GM19372 (cell line): ENCODE measurements at regions not wholly inside any gene's neighbourhood (a gene's known extent, or its start where the extent isn't known, plus 50 kb on each side); places are given as distances from the start of the nearest gene placed in this dataset.

Source experiments
- ATAC-seq: cut with Tn5 transposase; IDR thresholded peaks from one replicate; pipeline ENCODE4 v1.9.1; 2021; ENCODE audit warnings: mild to moderate bottlenecking, low read depth, moderate library complexity; ENCODE audit not compliant: unreplicated experiment

DNA sequence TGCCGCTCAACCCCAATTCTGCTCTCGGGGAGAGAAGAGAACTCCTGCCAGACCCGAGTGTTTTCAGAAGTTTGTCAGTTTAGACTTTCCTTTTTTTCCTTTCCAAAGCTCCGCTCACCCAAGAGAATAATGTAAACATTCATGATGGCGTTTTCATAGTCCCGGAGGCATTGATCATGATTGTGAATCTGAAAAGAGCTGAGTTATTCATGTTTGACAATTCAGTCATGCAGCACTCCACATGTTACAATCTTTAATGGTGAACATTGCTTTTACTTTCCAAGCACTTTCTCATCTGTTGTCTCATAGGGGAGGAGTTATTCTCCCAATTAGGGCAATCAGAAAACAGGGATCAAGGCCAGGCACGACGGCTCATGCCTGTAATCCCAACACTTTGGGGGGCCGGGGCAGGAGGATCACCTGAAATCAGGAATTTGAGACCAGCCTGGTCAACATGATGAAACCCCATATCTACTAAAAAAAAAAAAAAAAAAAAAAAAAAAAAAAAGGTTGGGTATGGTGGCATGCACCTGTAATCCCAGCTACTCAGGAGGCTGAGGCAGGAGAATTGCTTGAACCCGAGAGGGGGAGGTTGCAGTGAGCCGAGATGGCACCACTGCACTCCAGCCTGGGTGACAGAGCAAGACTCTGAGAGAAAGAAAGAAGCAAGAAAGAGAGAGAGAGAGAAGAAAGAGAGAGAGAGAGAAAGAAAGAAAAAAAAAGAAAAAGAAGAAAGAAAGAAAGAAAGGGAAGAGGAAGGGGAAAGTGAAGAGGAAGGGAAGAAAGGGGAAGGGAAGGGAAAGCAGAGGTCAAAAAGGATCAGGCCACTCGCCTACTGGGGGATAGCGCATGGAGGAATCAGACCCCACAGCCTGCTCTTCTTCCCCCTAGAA lies 70.0 kb upstream of the TNRC6C start:
- ATAC-seq: no peak

DNA sequence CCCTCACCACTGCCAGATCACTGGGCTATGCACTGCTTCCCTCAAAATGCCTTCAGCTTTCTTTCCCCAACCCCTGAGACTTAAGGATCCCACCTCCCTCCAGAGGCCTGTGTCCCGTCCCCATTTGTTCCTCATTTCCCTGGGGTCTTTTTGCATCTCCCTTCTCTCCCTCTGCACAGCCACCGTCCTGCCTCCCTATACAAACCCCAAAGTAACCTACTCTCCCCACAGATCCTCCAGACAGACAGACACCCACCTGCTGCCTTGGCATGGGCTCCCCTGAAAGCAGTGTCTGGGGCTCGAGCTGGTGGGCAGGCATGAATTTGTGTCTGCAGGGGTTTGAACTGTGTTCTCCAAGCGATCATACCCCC lies 69.4 kb upstream of the TNRC6C start:
- no peak for ATAC-seq

DNA sequence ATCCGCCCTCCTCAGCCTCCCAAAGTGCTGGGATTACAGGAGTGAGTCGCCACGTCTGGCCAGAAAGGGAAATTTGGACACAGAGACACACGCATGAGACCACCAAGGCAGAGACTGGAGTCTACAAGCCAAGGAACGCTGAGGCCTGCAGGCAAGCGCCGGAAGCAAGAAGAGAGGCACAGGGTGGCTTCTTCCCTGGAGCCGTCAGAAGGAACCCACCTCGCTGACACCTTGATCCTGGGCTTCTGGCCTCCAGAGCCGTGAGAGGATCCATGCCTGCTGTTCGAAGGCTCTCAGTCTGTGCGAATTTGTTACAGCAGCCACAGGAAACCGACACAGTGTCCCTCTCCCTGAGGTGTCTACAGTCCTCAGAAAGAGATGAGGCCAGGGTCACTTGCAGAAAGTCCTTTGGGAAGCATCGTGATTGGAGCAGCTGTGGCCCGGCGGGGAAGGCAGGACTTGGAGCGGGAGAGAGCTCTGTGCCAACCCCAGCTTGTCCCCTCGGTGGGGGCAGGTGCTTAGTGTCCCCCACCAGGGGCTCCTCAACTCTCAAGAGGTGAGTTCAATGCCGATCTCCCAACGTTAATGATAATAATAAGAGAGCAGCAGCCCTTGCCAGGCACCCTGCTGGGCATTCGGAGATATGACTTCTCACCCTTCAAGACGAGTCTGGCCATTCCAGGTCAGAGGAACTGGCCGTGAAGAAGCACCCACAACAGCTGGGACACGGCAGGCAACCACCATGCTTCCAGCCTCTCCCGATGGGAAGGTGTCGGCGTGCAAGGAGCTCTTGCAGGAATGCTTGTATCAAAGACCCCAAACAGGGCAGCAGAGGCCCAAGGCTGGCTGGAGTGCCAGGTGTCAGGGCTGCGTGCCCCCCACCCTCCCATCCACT lies 68.4 kb upstream of the TNRC6C start:
- no peak for ATAC-seq

DNA sequence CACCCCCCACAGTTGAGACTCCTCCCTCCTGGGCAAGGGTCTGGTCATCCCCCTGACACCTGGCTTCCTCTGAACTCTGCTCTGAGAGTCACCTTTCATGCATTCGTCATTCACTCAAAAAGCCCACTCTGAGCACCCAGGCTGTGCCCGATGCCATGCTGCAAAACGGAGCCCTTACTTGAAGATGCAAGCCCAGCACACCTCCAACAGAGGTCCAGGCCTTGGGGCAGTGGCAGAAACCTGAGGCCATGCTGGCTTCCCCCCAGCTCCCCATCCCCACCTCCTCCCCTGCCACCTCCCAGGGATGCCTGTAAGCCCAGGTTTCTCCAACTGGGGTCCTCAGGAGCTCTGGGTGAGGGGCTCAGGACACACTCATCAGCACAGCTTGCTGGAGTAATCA lies 67.7 kb upstream of the TNRC6C start:
- no peak for ATAC-seq

DNA sequence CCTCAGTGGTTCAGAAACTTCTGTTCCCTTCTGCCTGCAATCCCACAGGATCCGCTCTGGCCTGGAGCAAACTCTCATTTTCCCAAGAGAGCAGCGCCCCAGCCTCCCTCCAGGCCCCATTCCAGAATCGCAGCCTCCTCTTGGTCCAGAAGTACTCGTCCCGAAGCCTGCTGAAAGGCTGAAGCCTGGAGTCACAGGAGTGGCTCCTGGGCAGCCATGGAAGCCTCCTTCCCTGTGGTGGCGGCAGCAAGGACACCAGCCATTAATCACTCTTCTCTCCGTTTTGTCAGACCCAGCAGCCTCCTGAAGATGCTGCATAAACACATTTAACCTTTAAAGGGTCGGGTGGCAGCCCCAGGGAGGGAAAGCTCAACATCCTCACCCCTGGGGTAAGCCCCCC lies 66.9 kb upstream of the TNRC6C start:
- ATAC-seq: no peak

DNA sequence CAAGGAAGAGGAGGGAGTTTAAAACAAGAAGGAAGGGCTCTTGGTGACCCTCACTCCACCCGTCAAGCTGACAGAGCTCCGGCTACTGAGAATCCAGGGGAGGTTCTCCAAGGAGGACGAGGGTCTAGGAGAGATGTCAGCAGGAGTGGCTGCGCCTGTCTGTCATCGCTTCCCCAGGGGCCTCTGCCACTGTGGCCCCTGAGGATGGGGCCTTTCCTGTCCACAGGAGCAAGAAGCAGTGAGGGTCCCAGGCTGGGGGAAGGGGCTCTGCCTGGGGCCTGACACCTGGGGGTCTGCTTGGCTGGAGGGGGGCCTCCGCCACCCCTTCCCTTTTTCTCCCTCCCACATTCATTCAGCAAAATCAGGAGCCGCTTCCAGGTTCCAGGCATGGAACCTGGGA lies 66.5 kb upstream of the TNRC6C start:
- no peak for ATAC-seq

DNA sequence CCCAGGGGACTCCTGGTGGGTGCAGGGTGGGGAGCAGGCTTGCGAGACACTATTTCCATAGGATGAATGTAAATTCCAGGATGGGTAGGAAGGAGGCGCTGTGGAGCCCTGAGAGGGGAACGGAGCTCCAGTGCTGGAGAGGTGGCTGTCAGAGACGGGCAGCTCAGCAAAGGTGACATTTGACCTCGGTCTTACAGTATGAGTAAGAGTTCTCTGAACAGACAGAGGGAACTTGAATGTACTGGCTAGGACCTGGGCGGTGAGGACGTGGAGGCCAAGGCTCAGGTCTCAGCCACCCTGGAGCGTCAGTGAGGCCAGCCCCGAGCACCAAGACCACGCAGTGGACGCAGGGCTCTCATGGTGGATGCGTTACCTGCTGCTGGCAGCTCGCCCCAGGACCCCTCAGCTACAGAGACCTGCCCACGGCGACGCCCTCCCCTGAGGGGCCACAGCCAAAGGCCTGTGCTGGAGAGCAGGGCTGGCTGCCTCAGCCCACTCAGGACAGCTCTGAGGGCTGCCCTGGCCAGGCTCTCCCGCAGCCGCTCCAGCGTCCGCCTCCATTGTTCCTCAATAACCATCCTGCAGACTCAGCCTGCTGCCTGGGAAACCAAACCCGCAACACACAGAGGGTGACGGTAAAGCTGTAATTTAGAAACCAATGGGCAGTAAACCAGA lies 65.9 kb upstream of the TNRC6C start:
- no peak for ATAC-seq

DNA sequence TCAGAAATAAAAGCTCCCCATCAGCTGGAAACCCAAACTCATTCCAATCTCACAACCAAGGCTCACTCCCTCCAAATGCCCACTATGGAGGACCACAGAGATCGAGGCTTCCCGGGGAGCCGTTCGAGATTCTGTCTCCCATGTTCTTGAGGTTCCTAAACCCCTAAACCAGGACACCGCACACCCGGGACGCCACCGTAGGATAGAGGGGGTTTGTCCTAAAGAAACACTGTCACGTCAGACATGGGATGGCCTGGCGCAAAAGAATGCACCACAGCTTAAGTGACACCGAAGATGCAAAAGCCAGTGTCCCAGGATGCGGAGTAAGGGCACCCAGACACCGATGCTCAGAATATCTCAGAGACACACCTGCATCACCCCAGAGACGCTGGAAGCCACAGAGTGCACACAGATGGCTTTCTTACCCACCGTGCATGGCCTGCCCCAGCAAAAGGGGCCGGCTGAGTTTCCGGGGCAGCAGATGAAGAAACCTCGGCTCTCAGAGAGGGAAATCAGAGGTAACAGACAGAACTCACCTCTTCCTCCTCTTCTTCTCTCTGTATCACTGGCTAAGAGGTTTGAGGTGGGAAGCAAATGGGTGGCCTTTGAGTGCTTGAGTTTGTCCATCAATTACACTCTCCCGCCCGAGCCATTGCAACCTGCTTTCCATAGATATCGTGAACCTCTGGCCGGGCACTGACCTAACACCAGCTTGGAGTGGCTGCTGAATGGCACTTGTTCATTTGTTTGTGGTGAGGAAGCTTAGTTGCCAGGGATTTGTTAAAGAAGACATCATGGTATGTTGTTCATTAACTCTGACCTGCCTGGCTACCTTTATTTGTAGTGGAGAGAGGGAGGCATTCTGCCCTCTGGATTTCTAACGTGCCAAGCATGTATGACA lies 65.1 kb upstream of the TNRC6C start:
- no peak for ATAC-seq

DNA sequence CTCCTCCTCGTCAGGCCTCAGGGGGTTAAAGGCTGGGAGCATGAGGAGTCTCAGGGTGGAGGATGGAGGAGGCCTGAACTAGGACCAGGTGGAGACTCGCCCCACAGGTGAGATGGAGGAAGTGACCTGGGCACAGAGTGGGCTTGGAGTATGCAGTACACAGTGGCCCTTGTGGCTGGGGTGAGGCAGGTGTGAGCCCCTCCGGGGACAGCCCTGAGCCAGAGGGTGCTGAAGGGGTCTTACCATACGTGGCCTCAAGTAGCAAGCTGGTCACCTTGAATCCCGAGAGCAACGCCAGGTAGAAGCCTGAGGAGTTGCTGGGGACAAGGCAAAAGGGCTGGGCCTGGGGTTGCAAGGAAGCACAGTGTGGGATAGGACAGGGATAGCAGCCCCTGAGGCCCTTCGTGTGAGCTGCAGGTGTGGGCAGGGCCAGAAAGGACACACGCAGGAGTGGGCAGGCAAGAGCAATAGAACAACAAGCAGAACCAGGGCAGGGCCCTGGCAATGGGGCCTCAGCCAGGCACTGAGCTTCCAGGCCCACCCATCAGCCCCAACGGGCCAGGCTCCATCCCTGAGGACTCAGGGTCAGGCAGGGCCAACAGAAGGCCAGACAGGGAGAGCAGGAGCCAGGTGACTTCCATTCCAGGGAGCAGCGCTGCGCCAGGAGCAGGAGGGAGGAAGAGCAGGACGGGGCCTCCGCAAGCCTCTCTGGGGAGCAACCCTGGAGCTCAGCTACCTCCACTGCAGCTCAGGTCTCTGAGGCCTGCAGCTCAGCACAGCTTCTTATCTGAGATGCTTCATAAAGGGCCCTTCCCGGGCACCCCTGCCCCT lies 64.2 kb upstream of the TNRC6C start:
- no peak for ATAC-seq

DNA sequence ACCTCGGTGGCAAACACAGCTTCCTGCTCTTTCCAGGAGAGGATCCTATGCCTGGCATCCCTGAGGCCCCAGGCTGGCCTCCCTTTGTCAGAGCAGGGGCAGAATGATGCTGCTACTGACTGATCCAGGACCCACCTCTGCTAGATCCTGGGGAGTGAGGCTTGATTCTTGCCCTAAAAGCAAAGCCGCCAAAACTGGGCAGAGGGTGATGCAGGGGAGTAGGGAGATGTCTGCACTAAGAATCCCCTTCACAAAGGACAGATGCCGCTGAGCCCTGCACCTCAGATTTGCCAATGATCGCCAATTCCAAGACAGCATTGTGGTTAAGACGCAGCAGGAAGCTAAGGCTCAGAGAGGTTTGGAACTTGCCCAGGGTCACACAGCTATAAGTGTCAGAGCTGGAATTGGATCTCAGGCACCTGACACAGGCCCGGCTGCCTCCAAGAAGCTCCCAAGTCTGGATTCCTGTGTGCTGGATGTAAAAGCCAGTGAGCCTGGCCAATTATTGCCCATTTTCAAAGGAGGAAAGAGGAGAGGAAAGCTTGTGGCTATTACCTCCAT lies 60.7 kb upstream of the TNRC6C start:
- ATAC-seq: no peak

DNA sequence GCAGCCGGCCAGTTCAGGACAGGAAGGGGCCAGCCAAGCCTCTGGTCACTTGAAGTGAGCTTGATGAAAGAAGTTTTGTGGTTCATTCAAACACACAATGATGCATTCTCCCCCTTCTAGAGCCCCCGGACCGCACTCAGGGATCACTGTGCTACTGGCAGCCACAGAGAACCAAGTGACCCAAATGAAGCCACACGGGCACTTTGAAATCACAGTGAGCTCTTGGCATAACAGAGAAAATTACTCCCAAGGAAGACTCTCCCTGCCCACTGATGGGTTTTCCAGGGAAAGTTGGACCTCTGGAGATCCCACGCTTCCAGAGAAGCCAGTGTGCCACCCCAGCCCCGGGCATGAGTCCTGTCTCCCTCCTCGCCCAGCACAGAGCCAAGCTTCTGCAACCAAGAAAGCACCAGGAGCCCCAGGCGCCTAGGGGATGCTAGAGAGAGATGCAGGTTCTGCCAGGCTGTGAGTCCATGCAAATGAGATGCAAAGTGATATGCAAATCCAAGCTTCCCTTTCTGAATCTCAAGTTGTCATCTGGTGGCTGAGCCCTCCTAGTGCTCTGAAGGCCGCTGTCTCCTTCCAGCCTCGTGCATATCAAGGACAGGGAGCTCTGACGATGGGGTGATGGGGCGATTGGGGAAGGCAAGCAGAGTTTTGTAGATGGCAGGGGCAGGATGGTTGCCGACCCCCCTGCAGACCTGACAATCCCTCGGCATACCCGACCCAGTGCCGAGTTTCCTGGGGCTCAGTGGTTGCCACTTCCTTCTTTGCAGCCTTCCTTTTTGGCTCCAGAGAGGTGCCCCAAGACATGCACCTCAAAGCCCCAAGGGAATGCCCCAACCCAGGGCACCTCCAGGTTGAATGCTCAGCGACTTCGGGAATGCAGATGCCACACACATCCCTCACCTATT lies 59.7 kb upstream of the TNRC6C start:
- no peak for ATAC-seq

DNA sequence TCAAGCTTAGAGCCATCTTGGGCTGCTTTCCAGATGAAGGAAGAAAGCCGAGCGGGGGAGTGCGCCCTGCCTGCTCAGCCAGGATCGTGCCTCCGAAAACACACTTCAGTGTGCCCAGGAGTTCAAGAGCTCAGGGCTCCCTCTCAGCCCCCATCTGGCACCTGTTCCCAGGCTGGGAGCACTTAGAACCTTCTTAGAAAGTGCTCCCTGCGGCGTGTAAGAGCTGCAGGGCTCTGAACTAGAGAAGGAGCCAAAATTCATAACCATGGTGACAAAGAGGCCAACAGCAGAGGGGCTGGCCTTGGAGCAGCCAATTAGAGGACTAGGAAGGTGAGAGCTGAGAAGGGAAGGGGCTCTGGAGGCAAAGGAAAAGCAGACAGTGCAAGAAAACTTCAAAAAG lies 59.0 kb upstream of the TNRC6C start:
- ATAC-seq: no peak

DNA sequence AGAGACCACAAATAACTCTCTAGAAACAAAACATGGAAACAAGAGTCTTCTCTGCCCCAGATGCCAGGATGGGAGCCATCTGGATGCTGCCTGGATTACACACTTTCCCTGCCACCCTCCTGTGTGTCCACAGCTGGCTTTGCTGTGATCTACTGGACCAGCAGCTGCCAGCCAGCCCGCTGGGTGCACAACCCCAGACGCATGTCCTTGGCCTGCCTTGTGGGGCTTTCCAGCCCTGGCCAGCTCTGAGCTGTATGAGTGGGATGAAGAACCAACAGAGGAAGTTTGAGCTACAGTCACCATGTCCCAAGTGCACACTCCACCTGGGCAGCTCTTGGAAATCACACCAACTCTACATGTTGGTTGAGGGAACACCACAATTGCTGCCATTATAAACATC lies 57.0 kb upstream of the TNRC6C start:
- ATAC-seq: no peak

DNA sequence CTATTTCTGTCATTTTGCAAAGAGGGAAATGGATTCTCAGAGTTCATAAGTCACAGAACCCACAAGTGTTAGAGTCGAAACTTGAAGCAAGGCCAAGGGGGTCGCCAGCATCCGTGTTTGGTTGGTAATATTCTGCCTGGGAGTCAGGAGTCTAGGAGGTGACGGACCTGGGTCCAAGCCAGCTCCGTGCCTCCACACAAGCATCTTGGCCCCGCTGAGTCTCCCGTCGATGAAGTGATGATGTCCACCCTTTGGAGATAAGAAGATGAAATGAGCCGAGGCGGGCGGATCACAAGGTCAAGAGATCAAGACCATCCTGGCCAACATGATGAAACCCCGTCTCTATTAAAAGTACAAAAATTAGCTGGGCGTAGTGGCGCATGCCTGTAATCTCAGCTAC lies 53.2 kb upstream of the TNRC6C start:
- ATAC-seq: no peak

DNA sequence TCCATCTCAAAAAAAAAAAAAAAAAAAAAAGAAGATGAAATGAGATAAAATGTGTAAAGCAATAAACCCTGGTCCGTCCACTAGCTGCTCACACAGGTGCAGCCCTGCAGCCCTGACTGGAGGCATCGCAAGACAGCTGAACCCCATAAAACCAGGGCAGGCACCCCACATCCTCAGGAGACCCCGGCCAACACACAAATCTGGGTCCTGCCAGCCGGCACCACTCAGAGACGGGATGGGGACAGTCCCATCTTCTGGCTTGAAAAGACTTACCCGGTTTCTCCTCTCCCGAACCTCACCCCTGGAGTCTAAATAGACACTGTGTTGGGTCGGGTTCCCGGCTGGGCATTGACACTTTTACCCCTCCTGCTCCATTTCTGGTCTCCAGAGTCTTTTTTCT lies 52.7 kb upstream of the TNRC6C start:
- no peak for ATAC-seq

DNA sequence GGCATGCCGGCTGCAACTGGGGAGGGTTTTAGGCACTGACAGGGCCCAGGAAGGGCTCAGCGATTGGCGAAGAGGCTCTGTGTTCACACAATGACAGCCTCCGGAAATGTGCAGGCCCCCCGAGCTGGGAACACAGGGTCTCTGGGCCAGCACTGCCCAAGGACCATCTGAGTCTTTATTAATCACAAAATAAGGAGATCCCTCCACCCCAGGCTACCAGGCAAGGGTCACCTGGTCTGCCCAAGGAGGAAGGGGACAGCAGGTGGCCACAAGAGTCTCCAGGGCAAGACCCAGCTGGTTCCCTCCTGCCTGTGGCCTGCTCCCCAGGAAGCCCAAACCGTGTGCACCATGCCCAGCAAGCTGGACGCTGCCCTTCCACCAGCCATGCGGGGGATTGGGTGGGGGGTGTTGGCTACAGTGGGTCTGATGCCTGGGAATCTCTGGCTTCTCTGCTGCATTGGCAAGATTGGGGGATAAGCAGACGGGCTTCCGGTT lies 52.1 kb upstream of the TNRC6C start:
- no peak for ATAC-seq

DNA sequence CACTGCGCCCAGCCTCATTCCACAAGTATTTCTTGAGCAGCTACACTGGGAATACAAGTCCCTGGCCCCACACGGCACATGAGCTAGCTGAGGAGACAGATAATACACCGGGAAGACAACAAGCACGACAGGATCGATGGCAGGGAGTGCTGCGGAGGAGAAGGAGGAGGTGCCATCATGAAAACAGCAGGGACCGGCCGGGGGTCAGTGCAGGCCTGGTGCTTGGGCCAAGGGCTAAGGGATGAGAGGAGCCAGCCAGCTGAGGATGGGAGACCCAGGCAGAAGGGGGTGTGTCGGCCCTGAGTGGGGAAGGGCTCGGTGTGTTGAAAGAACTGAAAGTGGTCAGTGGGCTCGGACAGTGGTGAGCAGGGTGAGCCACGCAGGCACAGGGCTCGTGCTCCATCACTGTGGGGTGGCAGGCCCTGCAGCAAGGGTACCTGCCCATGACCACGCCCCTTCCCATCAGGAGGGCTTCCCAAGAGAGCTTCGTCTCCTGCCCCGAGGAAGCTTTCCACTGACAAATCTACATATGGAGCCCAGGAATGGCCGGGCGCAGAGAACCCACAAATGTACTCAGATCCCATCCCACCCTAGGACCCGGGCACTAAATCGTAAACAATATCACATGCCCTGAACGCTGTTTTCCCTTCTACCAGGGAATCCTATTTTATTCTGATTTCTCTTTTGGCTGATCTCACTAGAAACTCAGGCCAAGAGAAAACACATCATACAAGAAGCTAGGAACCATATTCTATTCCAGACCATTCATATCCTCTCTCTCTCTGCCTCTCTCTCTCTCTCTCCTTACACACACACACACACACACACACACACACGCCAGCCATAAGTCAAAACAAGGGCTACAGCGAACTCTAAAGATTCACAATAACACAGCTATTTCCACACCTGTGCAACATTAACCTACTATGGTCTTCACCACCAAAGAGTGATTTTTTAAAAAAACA lies 50.7 kb upstream of the TNRC6C start:
- no peak for ATAC-seq
